Tibial nerve (tissue), 4 donors: ENCODE measurements at regions not wholly inside any gene's neighbourhood (a gene's known extent, or its start where the extent isn't known, plus 50 kb on each side); places are given as distances from the start of the nearest gene placed in this dataset.

Experiments
- EP300 ChIP-seq, 2 donors: sonication (generic); formaldehyde crosslinking; IDR thresholded peaks; one replicate each; pipeline ENCODE4 v1.6.1; 2017; ENCODE audit warnings: antibody characterized with exemption in 2 of 2, mild to moderate bottlenecking in 1 of 2
- POLR2A ChIP-seq, 2 donors: fragments of 450-650 bp; IDR thresholded peaks; one replicate each; pipeline ENCODE4 v1.6.1; 2017; ENCODE audit warnings: antibody characterized with exemption in 2 of 2, mild to moderate bottlenecking in 2 of 2, moderate library complexity in 2 of 2
- TF ChIP-seq, protein P1 (sequence below), 5 experiments: fragments of 200-600 bp in 3 of 5; fragments of 450-650 bp in 2 of 5; sonication (generic) in 3 of 5; IDR thresholded peaks; one replicate each; pipeline ENCODE4 v1.5.1; 2016 to 2019; ENCODE audit warnings: antibody characterized with exemption in 5 of 5, mild to moderate bottlenecking in 3 of 5, moderate library complexity in 2 of 5

DNA sequence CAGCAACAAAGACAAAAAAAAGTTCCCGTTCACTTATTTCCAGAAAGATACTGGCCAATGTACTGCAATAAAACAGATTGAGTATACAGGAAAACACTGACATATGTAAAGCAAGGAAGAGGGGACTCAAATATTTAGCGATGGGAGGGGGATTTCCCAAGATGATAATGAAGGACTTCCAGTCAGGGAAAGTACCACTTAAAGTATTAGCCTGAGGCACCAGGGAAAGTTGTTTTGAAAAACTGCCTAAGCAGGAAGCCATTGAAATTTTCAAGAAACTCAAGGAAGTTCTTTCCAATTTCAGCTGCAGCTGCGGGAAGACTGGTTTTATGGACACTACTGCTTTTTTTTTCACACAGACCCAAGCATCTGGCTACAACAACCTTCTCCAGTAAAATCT is 1007.4 kb upstream of the NOVA1 start:
- TF ChIP-seq POLR2A (IDR thresholded peaks at IDR 0.05) (no peak), EP300 (IDR thresholded peaks at IDR 0.05) (no peak)
- TF ChIP-seq, protein P1, sequence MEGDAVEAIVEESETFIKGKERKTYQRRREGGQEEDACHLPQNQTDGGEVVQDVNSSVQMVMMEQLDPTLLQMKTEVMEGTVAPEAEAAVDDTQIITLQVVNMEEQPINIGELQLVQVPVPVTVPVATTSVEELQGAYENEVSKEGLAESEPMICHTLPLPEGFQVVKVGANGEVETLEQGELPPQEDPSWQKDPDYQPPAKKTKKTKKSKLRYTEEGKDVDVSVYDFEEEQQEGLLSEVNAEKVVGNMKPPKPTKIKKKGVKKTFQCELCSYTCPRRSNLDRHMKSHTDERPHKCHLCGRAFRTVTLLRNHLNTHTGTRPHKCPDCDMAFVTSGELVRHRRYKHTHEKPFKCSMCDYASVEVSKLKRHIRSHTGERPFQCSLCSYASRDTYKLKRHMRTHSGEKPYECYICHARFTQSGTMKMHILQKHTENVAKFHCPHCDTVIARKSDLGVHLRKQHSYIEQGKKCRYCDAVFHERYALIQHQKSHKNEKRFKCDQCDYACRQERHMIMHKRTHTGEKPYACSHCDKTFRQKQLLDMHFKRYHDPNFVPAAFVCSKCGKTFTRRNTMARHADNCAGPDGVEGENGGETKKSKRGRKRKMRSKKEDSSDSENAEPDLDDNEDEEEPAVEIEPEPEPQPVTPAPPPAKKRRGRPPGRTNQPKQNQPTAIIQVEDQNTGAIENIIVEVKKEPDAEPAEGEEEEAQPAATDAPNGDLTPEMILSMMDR (IDR thresholded peaks at IDR 0.05): no peak
